Panc1 (cell line): ENCODE measurements at regions not wholly inside any gene's neighbourhood (a gene's known extent, or its start where the extent isn't known, plus 50 kb on each side); places are given as distances from the start of the nearest gene placed in this dataset.

Experiments
- ATAC-seq: fragments of 200-7000 bp; cut with Tn5 transposase; 2 replicates; pipeline ENCODE4 v1.9.1; 2020; ENCODE audit warnings: mild to moderate bottlenecking, moderate library complexity
- BruUV-seq: library from RNA; stranded (reverse); fragments of 400-500 nt; replicated peaks from 2 replicates; lab custom pipeline; 2021; lab: Mats Ljungman, UMichigan
- CTCF ChIA-PET: fragments of 300-600 bp; sonication (Branson Sonifier 250); formaldehyde crosslinking; loops from one replicate; lab custom pipeline; 2022; ENCODE audit warnings: antibody characterized with exemption; lab: Charles Lee
- POLR2A ChIA-PET: fragments of 300-600 bp; sonication (Branson Sonifier 250); formaldehyde crosslinking; loops from one replicate; lab custom pipeline; 2022; ENCODE audit warnings: antibody characterized with exemption; lab: Charles Lee
- DNase-seq: peaks from one replicate; pipeline ENCODE4 v3.0.0-alpha.2; 2010; ENCODE audit warnings: low read depth, low spot score
- H3K27ac ChIP-seq: 2 replicates; pipeline ENCODE4 v1.5.1; 2011; ENCODE audit warnings: mild to moderate bottlenecking, low read length, inconsistent platforms
- H3K27me3 ChIP-seq: fragments of 200-500 bp; sonication (Bioruptor generic); 2 replicates; pipeline ENCODE4 v1.6.0; 2014; ENCODE audit warnings: low read length, inconsistent platforms; ENCODE audit not compliant: control insufficient read depth, insufficient read depth
- H3K36me3 ChIP-seq: fragments of 200-500 bp; sonication (Bioruptor generic); 2 replicates; pipeline ENCODE4 v1.5.1; 2014; ENCODE audit warnings: inconsistent platforms, mild to moderate bottlenecking, low read length, moderate library complexity; ENCODE audit not compliant: control insufficient read depth, insufficient read depth
- H3K4me1 ChIP-seq: 2 replicates; pipeline ENCODE4 v1.5.1; 2011; ENCODE audit warnings: inconsistent platforms, mild to moderate bottlenecking, low read length, moderate library complexity; ENCODE audit not compliant: control insufficient read depth, insufficient read depth
- H3K4me3 ChIP-seq, 2 experiments: 2 replicates each; pipeline ENCODE4 v1.5.1; 2011 to 2012; ENCODE audit warnings: low read depth in 2 of 2, low read length in 2 of 2, mild to moderate bottlenecking in 2 of 2, inconsistent platforms in 1 of 2, moderate library complexity in 1 of 2
- H3K9me3 ChIP-seq: fragments of 200-500 bp; sonication (Bioruptor generic); 2 replicates; pipeline ENCODE4 v1.5.1; 2014; ENCODE audit warnings: low read depth, mild to moderate bottlenecking, inconsistent platforms, low read length, moderate library complexity; ENCODE audit not compliant: control insufficient read depth, insufficient read depth
- CTCF ChIP-seq: fragments of 450-650 bp; IDR thresholded peaks from 2 replicates; pipeline ENCODE4 v1.5.1; 2017; ENCODE audit warnings: mild to moderate bottlenecking
- POLR2AphosphoS5 ChIP-seq: IDR thresholded peaks from 2 replicates; pipeline ENCODE4 v1.6.1; 2012; ENCODE audit warnings: mild to moderate bottlenecking, low read depth, low read length, moderate library complexity
- SIN3A ChIP-seq: IDR thresholded peaks from 2 replicates; pipeline ENCODE4 v1.6.1; 2012; ENCODE audit warnings: low read depth, mild to moderate bottlenecking, low read length, moderate library complexity, borderline replicate concordance; ENCODE audit not compliant: insufficient read depth
- TCF7L2 ChIP-seq: IDR thresholded peaks from 2 replicates; pipeline ENCODE4 v1.6.1; 2011; ENCODE audit warnings: mild to moderate bottlenecking, low read depth, low read length, inconsistent platforms
- in situ Hi-C: cut with HindIII; loops from 2 replicates; pipeline ENCODE4 v1.10.0; 2016; ENCODE audit warnings: low sequenced_read_pairs, low pct_unique_long_range_greater_than_20kb
- intact Hi-C: fragments of 100-400 bp; cut with micrococcal nuclease; formaldehyde crosslinking; loops from one replicate; pipeline ENCODE4 v1.10.0; 2022; ENCODE audit not compliant: unreplicated experiment
- TF ChIP-seq, protein P1 (sequence below), 2 experiments: IDR thresholded peaks; 2 replicates each; pipeline ENCODE4 v1.6.1; 2011 to 2012; ENCODE audit warnings: low read depth in 2 of 2, control low read depth in 1 of 2, low read length in 1 of 2, mild to moderate bottlenecking in 1 of 2, moderate library complexity in 1 of 2; ENCODE audit not compliant: insufficient read depth in 1 of 2

DNA sequence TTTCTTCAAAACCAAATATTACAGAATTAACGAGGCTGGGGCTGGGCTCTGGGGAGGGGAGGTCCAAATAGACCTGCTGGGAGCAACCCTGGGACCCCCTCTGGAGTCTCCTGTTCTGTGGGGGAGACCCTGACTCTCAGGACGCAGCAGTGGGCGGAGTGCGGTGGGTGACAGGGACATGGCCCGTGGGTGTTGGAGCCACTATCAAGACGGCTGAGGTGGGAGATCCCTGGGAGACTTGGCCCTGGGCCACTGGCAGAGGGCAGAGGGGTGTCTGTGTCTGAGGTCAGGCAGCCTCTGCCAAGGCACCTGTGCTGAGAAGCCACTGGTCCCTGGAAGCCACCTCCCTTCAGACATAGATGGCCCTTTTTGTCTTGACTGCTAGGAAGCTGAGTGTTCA, 79.5 kb upstream of the CTDP1 start:
- in situ Hi-C loops, result no loop called here
- Histone ChIP-seq H3K27ac (no peak overlapping the region), H3K4me3 (no peak overlapping the region), H3K9me3 (no peaks in the 10 kb centered on the region), H3K4me1 (peaks cover 19% of the 10 kb centered on the region), H3K27me3 (peaks cover 15% of the 10 kb centered on the region), H3K36me3 (no peaks in the 10 kb centered on the region)
- DNase-seq (no peak), ATAC-seq (no peak)
- BruUV-seq, result no TSS peak
- CTCF ChIA-PET, result no interaction called here
- TF ChIP-seq TCF7L2 (no peak), POLR2AphosphoS5 (no peak), CTCF (no peak), SIN3A (no peak)
- TF ChIP-seq, protein P1, sequence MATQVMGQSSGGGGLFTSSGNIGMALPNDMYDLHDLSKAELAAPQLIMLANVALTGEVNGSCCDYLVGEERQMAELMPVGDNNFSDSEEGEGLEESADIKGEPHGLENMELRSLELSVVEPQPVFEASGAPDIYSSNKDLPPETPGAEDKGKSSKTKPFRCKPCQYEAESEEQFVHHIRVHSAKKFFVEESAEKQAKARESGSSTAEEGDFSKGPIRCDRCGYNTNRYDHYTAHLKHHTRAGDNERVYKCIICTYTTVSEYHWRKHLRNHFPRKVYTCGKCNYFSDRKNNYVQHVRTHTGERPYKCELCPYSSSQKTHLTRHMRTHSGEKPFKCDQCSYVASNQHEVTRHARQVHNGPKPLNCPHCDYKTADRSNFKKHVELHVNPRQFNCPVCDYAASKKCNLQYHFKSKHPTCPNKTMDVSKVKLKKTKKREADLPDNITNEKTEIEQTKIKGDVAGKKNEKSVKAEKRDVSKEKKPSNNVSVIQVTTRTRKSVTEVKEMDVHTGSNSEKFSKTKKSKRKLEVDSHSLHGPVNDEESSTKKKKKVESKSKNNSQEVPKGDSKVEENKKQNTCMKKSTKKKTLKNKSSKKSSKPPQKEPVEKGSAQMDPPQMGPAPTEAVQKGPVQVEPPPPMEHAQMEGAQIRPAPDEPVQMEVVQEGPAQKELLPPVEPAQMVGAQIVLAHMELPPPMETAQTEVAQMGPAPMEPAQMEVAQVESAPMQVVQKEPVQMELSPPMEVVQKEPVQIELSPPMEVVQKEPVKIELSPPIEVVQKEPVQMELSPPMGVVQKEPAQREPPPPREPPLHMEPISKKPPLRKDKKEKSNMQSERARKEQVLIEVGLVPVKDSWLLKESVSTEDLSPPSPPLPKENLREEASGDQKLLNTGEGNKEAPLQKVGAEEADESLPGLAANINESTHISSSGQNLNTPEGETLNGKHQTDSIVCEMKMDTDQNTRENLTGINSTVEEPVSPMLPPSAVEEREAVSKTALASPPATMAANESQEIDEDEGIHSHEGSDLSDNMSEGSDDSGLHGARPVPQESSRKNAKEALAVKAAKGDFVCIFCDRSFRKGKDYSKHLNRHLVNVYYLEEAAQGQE (IDR thresholded peaks at IDR 0.05; ENCODE audit: insufficient read depth in 1 of 2, low read depth in 2 of 2, low read length in 1 of 2), result no peak
- intact Hi-C loops, result no loop called here
- POLR2A ChIA-PET, result no interaction called here

DNA sequence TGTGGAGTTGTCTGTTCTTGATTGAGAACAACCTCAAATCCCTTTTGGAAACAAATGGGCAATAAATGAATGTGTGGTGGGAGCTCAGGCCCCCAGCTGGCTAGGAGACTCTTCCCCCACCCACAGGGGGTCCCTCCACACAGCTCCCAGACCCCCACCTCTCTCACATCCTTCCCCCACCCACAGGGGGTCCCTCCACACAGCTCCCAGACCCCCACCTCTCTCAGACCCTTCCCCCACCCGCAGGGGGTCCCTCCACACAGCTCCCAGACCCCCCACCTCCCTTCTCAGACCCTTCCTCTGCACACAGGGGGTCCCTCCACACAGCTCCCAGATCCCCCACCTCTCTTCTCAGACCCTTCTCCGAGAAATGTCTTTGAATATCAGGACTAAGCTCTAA, 79.0 kb upstream of the CTDP1 start:
- Histone ChIP-seq H3K4me3 (no peak overlapping the region), H3K4me1 (peaks cover 19% of the 10 kb centered on the region), H3K27ac (no peak overlapping the region), H3K27me3 (peaks cover 12% of the 10 kb centered on the region), H3K36me3 (no peaks in the 10 kb centered on the region), H3K9me3 (no peaks in the 10 kb centered on the region)
- DNase-seq (no peak), ATAC-seq (no peak)
- CTCF ChIA-PET, result no interaction called here
- POLR2A ChIA-PET, result no interaction called here
- no TSS peak for BruUV-seq
- intact Hi-C loops, result no loop called here
- in situ Hi-C loops, result no loop called here
- TF ChIP-seq SIN3A (no peak), CTCF (no peak), TCF7L2 (no peak), POLR2AphosphoS5 (no peak)
- TF ChIP-seq, protein P1 (IDR thresholded peaks at IDR 0.05; ENCODE audit: insufficient read depth in 1 of 2, low read depth in 2 of 2, low read length in 1 of 2), result no peak
